Adrenal gland (tissue), 9 donors: ENCODE measurements at regions not wholly inside any gene's neighbourhood (a gene's known extent, or its start where the extent isn't known, plus 50 kb on each side); places are given as distances from the start of the nearest gene placed in this dataset.

Experiments
- DNase-seq, 7 donors: peaks; one replicate each; pipeline ENCODE4 v3.0.0-alpha.2; 2019 to 2020
- H3K27ac ChIP-seq, 5 donors: fragments of 200-600 bp; sonication (generic) in 4 of 5; 1 replicate in 3 of 5; 2 replicates in 2 of 5; pipeline versions ENCODE4 v1.5.1 to v1.8.0; 2016 to 2020; ENCODE audit warnings: mild to moderate bottlenecking in 1 of 5
- H3K27me3 ChIP-seq: fragments of 200-600 bp; 2 replicates; pipeline ENCODE4 v1.8.0; 2021
- H3K36me3 ChIP-seq, 2 donors: fragments of 200-600 bp; replicated peaks in 1 of 2; 1 replicate in 1 of 2; 2 replicates in 1 of 2; pipeline versions ENCODE4 v1.5.1 to v1.8.0; 2018 to 2022
- H3K4me1 ChIP-seq, 2 donors: fragments of 200-600 bp; replicated peaks in 1 of 2; 1 replicate in 1 of 2; 2 replicates in 1 of 2; pipeline versions ENCODE4 v1.5.1 to v1.8.0; 2018 to 2021
- H3K4me3 ChIP-seq, 4 donors: fragments of 200-600 bp; sonication (generic) in 3 of 4; one replicate each; pipeline ENCODE4 v1.5.1; 2016 to 2018
- H3K9me3 ChIP-seq, 3 donors: fragments of 200-600 bp; sonication (generic) in 1 of 3; replicated peaks in 1 of 3; 1 replicate in 2 of 3; 2 replicates in 1 of 3; pipeline versions ENCODE4 v1.5.1 to v1.8.0; 2016 to 2021
- POLR2A ChIP-seq, 2 donors: fragments of 450-650 bp; IDR thresholded peaks; one replicate each; pipeline ENCODE4 v1.6.1; 2017; ENCODE audit warnings: antibody characterized with exemption in 2 of 2, mild to moderate bottlenecking in 2 of 2, moderate library complexity in 1 of 2
- WGBS, 4 donors: extraction: QIAGEN DNeasy Blood & Tissue Kit in 2 of 4; methylation state at CpG; one replicate each; pipeline versions ENCODE4 v1.1.5 to v1.1.7; 2013 to 2017; 5-methylcytosine and 5-hydroxymethylcytosine counted together
- intact Hi-C, 2 donors: fragments of 100-400 bp; cut with DNase I; formaldehyde crosslinking; loops; one replicate each; pipeline versions ENCODE4 v1.14.1 to v1.15.0; 2022 to 2023
- TF ChIP-seq, protein P1 (sequence below), 6 experiments: fragments of 450-650 bp in 4 of 6; fragments of 200-600 bp in 2 of 6; sonication (generic) in 1 of 6; IDR thresholded peaks; 1 replicate in 5 of 6; 2 replicates in 1 of 6; pipeline versions ENCODE4 v1.5.1 to v1.8.0; 2016 to 2021; ENCODE audit warnings: antibody characterized with exemption in 6 of 6, mild to moderate bottlenecking in 2 of 6, moderate library complexity in 1 of 6
- donor health status: healthy with polysubstance abuse.
- donor health status: Bipolar disorder and iron deficiency.
- donor health status: DM: yes; HTN: yes; CAD: no.
- donor health status: DM: no; HTN: no; CAD: no.
- donor health status: DM: no; HTN: no; CAD: no.

DNA sequence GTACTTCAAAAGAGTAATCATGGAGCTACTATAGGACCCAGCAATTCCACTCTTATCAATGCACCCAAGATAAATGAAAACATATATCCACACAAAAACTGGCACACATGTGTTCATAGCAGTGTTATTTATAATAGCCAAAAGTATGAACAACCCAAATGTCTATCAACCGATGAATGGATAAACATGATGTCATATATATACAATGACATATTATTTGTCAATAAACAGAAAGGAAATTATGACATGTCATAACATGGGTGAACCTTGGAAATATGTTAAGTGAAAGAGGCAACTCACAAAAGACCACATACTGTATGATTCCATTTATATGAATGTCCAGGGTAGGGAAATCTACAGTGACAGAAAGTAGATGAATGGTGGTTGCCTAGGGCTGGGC is 347.1 kb upstream of the DDHD1 start:
- WGBS, 4 donors = 57 to 97% (median 96%) methylated on average over 1 of the region's 1 CpG
- intact Hi-C loops = no loop called here

DNA sequence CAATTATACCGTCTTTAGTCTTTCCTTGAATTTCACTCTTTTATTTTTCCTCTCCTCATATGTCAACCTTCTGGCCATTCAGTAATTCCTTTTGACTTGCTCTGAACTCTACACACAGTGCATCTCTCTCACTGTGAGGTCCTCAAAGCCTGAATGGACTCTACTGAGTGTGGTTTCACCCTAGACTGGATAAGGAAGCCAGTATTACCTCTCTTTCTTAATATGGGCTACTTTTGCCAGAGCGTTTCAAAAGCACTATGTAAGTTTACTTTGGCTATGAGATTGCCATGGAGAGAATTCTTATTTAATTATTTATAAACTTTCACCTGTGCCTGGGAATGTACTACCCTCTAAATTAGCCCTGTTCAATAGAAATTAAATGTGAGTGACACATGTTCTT is 343.5 kb upstream of the DDHD1 start:
- TF ChIP-seq, protein P1, sequence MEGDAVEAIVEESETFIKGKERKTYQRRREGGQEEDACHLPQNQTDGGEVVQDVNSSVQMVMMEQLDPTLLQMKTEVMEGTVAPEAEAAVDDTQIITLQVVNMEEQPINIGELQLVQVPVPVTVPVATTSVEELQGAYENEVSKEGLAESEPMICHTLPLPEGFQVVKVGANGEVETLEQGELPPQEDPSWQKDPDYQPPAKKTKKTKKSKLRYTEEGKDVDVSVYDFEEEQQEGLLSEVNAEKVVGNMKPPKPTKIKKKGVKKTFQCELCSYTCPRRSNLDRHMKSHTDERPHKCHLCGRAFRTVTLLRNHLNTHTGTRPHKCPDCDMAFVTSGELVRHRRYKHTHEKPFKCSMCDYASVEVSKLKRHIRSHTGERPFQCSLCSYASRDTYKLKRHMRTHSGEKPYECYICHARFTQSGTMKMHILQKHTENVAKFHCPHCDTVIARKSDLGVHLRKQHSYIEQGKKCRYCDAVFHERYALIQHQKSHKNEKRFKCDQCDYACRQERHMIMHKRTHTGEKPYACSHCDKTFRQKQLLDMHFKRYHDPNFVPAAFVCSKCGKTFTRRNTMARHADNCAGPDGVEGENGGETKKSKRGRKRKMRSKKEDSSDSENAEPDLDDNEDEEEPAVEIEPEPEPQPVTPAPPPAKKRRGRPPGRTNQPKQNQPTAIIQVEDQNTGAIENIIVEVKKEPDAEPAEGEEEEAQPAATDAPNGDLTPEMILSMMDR (IDR thresholded peaks at IDR 0.05) = no peak
- no peak for TF ChIP-seq POLR2A (IDR thresholded peaks at IDR 0.05)
- peaks cover 0 to 5% of the 10 kb centered on the region in 2 donors for H3K4me1 ChIP-seq
- WGBS, 4 donors = 86 to 92% (median 89%) methylated on average over 2 of the region's 2 CpGs
- intact Hi-C loops = no loop called here
- H3K9me3 ChIP-seq = no peaks in the 10 kb centered on the region
- DNase-seq = no peak
- no peak overlapping the region for H3K27ac ChIP-seq
- H3K36me3 ChIP-seq = no peaks in the 10 kb centered on the region
- no peaks in the 10 kb centered on the region for H3K27me3 ChIP-seq
- H3K4me3 ChIP-seq = no peak overlapping the region

More for the DNA sequence above, 347.1 kb upstream of the DDHD1 start:
- Histone ChIP-seq H3K9me3 (no peaks in the 10 kb centered on the region), H3K27ac (no peak overlapping the region), H3K27me3 (no peaks in the 10 kb centered on the region), H3K4me3 (no peak overlapping the region), H3K36me3 (no peaks in the 10 kb centered on the region), H3K4me1 (no peaks in the 10 kb centered on the region)
- no peak for DNase-seq
- TF ChIP-seq POLR2A (IDR thresholded peaks at IDR 0.05) = no peak
- TF ChIP-seq, protein P1 (IDR thresholded peaks at IDR 0.05) = no peak

DNA sequence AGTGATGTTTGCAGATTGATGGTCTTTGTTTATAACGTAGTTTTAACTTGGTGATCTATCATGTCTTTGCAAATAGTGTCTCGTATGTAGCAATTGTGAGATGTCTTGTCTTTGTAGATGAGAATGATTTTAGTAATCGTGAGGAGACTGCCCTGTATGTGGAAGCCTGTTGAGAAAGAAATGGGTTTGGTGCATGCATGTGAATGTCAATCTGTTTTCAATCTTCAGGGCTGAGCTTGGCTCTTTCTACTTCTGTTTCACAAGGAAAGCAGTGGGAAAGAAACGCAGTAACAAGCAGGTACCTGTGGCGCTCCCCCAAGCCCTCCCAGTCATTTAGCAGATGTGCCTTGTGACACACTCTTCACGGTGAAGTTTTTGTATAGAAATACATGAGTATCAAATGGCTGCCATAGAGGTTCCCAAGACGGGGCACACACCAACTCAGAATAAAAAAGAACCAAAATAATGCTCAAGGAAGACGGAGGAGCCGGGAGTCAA is 342.8 kb upstream of the DDHD1 start:
- H3K4me1 ChIP-seq = peaks cover 0 to 5% of the 10 kb centered on the region in 2 donors
- 93 to 96% (median 94%) methylated on average over 9 of the region's 9 CpGs for WGBS, 4 donors
- H3K27ac ChIP-seq = no peak overlapping the region
- no peaks in the 10 kb centered on the region for H3K9me3 ChIP-seq
- H3K27me3 ChIP-seq = no peaks in the 10 kb centered on the region
- no peak for TF ChIP-seq POLR2A (IDR thresholded peaks at IDR 0.05)
- TF ChIP-seq, protein P1 (IDR thresholded peaks at IDR 0.05) = no peak
- intact Hi-C loops = no loop called here
- no peaks in the 10 kb centered on the region for H3K36me3 ChIP-seq
- no peak overlapping the region for H3K4me3 ChIP-seq
- DNase-seq = no peak

DNA sequence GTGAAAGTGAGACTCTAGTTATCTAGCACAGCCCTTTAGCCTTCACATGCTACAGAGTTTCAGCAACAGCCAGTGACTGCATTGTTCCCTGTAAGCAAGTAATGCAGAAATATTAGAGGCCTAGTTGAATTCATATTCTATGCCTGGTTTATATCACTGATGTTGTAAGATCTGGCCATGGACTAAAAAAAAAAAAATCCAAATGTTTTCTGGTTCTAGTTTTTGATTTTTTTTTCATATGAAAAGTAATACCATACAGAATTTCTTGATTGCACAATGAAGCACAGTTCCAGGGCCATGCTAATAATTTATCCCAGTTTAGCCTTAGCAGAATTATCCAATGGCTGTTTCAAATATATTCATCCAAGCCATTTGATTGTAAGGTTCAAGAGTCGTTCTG is 341.5 kb upstream of the DDHD1 start:
- Histone ChIP-seq H3K36me3 (no peaks in the 10 kb centered on the region), H3K9me3 (no peaks in the 10 kb centered on the region), H3K4me3 (no peak overlapping the region), H3K4me1 (peaks cover 0 to 5% of the 10 kb centered on the region in 2 donors), H3K27ac (no peak overlapping the region), H3K27me3 (no peaks in the 10 kb centered on the region)
- TF ChIP-seq, protein P1 (IDR thresholded peaks at IDR 0.05) = no peak
- TF ChIP-seq POLR2A (IDR thresholded peaks at IDR 0.05) = no peak
- no peak for DNase-seq
- WGBS, 4 donors = 39 to 79% (median 46%) methylated on average over 1 of the region's 1 CpG
- intact Hi-C loops = no loop called here
